Activated CD8-positive, alpha-beta memory T cell treated with anti-CD3 and anti-CD28 coated beads for 36 hours (primary cell): ENCODE measurements at regions not wholly inside any gene's neighbourhood (a gene's known extent, or its start where the extent isn't known, plus 50 kb on each side); places are given as distances from the start of the nearest gene placed in this dataset.

Experiments used
- CTCF ChIA-PET: fragments of 350-600 bp; sonication (Branson Sonifier 250); formaldehyde crosslinking; loops from one replicate; lab custom pipeline; 2021; ENCODE audit warnings: antibody characterized with exemption; lab: Charles Lee
- POLR2A ChIA-PET: fragments of 350-600 bp; sonication (Branson Sonifier 250); formaldehyde crosslinking; loops from one replicate; lab custom pipeline; 2021; ENCODE audit warnings: antibody characterized with exemption; lab: Charles Lee

DNA sequence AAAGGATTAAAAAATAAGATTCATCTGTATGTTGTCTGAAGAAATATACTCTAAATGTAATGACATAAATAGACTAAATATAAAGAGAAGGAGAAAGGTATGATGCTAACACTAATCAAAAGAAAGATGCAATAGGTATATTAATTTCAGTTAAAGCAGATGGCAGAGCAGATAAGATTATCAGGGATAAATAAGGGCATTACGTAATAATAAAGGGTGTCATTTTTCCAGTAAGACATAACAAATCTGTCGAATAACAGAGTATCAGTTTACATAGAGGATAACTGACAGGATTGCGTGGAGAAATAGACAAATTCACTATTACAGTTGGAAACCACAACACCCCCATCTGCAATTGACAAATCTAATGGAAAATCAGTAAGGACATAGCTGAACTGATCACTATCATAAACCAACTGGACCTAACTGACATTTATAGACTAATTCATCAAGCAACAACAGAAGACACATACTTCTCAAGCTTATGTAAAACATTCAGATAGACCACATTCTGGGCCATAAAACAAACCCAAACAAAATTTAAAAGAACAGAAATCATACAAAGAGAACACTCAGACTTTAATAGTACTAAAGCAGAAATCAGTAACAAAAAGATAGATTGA lies 384.1 kb upstream of the COBL start:
- ChIA-PET CTCF (no interaction called here), POLR2A (no interaction called here)

- ChIA-PET CTCF (no interaction called here), POLR2A (no interaction called here)
Measured at GRCh38 chr7:51693258-51693657, 376.6 kb upstream of the COBL start.

- ChIA-PET POLR2A (no interaction called here), CTCF (no interaction called here)
Measured at GRCh38 chr7:51689547-51689946, 372.9 kb upstream of the COBL start.

DNA sequence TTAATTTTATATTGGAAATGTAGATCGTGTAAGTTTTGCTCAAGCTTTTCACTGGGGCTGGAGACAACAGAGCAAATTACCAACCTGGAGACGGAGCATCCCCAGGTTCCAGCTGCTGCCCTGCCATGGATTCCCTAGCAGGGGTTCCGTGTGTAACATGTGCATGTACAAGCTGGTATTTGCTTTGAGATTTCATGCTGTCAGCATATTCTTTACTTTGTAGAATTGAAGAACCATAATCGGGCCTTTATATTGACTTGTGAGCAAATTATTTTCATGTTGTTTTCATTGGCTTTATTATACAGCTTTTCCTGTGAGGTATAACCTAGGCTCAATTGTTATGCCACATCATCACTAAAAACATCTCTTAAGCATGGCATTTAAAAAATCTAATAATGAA lies 369.2 kb upstream of the COBL start:
- ChIA-PET CTCF (no interaction called here), POLR2A (no interaction called here)

DNA sequence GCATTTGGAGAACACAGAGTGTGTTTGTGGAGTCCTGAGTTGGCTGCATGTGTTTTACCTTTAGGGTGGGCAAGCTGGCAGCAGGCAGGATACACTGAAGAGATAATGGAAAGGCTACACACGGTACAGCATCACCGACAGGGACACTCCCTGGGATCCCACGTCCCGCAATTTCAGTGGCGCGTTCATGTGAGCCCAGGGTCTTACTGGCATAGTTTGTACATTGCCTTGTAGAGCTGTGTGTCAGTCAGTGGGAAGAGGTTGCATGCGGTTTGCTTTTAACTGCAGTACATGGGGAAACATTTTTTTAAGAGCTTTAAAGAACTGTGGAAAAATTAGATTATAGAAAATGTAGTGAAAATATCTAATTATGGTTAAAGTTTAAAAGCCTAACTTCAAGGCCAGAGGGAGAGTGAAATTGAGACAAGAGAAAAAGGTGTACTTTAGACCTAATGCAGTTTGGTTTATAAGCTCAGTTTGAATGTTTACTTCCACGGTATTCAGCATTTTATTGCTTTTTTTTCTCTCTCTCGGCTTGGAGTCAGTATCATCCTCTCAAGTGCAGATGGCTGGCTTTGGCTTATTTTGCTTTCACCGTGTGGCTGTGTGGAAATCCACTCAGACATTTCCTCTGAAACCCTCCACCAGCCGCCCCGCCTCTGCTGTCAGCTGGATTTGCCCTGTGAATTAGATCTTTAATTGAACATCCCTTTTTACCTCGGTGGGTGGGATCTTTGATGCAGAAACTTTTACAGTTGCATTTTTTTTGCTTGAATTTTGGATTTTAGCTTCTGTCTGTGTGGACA lies 364.2 kb upstream of the COBL start:
- POLR2A ChIA-PET = no interaction called here
- CTCF ChIA-PET = no interaction called here

DNA sequence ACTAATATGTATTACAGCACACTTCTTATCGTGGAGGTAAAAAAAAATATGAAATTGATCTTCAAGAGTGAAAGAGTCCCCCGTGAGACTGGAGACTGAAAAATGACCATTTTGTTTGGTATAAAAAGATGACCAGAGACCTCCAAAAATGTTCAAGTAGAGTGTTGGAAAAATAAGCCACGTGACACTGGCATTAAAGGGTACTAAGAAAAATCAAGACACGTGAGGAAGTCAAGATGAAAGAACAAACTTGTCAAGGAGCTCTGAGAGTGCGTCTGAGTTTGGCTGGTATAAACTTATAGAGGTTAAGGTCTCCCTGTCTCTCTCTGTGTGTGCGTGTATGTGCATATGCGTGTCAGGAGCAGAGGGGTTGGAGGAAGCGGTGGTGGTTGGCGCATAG lies 362.7 kb upstream of the COBL start:
- ChIA-PET POLR2A (no interaction called here), CTCF (no interaction called here)

DNA sequence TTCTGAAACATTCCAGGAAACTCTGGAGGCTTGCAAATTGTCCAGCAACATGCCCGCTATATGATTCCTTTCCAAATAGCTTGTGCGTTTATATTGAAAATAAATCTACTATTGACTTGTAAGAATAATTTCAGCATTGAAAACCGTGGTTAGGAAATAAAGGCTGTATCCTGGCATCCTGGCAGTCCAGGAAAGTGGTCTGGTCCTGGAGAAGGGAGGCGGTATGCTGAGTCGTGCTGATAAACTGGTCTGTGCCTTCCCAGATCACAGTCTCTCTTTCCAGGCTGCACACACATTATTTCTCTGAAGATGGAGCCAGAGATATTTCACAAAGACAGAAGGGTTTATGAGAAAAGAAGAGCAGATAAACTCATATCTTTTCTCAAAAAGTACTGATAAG lies 350.1 kb upstream of the COBL start:
- CTCF ChIA-PET = no interaction called here
- POLR2A ChIA-PET = no interaction called here

DNA sequence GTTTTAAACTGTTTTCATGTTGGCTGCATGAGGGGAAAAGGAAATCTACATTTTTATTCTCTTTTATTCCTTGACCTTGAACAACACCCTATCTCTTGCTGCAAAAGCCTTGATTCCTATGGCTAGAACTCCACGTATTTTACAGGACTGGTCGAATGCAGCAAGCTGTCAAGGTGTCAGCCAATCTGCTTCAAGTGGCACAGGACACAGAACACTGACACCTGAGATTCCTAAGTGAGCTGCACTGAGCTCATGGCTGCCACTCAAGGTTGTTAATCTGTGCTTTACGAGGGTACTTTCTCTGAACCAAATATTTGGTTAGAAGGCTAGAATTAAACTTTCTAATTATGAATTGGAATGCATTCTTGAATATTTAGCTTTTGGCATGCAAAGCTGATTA lies 349.7 kb upstream of the COBL start:
- CTCF ChIA-PET = no interaction called here

GRCh38 chr7:51665045-51665780 lies 348.6 kb upstream of the COBL start:
- ChIA-PET POLR2A (no interaction called here), CTCF (no interaction called here)

More for the DNA sequence above, 349.7 kb upstream of the COBL start:
- POLR2A ChIA-PET = no interaction called here

DNA sequence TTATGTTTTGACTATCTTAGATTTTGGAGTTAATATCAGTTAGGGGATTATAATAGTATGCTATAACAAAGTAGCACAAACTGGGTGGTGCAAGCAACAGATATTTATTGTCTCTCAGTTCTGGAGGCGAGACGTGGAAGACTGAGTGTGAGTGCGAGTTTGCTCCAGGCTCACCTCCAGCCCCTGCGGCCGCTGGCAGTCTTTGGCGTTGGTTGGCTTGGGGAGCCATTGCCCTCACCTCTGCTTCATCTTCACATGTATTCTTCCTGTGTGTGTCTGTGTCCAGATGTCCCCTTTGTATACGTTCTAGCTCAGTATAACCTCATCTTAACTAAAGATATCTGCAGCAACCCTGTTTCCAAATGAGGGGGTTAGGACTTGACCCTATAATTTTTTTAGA lies 343.9 kb upstream of the COBL start:
- POLR2A ChIA-PET = no interaction called here
- CTCF ChIA-PET = no interaction called here

- CTCF ChIA-PET = no interaction called here
- POLR2A ChIA-PET = no interaction called here
Measured at GRCh38 chr7:51658684-51659083, 342.1 kb upstream of the COBL start.

DNA sequence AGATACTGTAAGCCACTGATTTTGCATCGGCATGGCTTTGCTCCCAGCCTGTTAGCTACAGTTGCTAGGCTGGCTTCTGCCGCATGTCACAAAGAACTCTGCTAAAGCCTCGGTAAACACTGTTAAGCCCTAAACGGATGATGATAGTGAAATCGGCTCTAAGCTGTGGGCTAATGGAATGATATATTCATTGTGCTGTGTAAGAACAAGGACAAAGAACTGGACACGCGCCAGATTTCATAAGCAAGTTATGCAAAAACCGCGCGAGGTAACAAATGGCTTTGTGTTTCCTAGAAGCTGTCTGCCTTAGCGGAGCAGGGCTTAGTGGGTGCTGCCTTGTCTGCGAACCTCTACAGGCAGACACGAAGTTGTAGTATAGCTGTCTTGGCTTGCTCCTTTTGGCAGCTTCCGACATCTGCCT lies 331.3 kb upstream of the COBL start:
- POLR2A ChIA-PET = no interaction called here

DNA sequence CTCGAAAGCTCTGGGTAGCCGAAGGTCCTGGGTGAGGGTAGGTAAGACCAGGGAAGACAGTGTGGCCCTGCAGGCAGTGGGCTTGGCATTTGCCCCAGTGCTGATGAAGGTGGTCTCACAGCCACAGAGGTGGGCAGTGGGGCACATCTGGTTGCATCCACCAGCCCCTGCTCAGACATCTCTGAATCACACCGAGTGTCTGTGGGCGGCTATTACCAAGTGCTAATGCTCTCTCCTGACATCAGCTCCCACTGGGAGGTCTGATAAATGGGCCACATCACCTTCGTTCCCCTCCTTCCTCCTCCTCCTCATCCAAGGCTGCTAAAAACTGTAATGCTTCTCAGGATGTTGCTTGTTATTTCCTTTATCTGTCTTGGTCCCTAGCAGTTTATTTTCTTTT lies 330.9 kb upstream of the COBL start:
- ChIA-PET CTCF (no interaction called here), POLR2A (no interaction called here)

More for the DNA sequence above, 331.3 kb upstream of the COBL start:
- CTCF ChIA-PET = no interaction called here

- ChIA-PET CTCF (no interaction called here), POLR2A (no interaction called here)
Measured at GRCh38 chr7:51645702-51646298, 329.2 kb upstream of the COBL start.

- ChIA-PET CTCF (no interaction called here), POLR2A (no interaction called here)
Measured at GRCh38 chr7:51645255-51645654, 328.6 kb upstream of the COBL start.

GRCh38 chr7:51644216-51644615 lies 327.6 kb upstream of the COBL start:
- POLR2A ChIA-PET = no interaction called here
- CTCF ChIA-PET = no interaction called here

- CTCF ChIA-PET = no interaction called here
Measured at GRCh38 chr7:51640841-51641240, 324.2 kb upstream of the COBL start.

DNA sequence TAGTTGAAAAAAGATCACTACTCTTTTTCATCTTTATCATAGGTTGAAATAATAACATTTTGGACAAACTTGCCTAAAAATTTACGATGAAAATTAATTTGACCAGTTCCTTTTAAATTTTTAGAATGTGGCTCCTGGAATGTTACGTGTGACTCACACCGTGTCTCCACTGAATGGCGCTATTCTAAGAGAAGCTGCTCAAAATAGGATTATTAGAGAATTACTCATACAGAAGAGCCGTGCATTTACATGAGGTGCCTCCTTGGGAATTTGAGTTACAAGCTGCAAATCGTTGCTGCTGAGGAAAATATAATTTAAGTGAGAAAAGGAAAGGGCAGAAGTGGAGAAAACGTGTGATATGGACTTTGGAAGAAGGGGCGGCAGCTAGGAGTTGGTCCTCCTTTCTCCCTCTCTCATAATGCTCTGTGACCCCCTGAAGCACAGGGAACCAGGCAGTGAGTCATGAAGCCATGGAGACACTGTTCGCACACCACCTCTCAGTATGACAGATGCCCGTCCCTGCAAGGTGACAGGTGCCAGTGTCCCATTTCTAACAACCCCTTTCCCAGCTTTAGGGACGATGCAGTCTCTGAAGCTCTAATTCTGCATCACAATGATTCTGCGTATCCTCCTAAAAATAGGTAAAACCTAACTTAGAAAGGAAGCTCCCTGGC lies 323.2 kb upstream of the COBL start:
- POLR2A ChIA-PET = no interaction called here
- CTCF ChIA-PET = no interaction called here

More at GRCh38 chr7:51640841-51641240, 324.2 kb upstream of the COBL start:
- POLR2A ChIA-PET = no interaction called here

DNA sequence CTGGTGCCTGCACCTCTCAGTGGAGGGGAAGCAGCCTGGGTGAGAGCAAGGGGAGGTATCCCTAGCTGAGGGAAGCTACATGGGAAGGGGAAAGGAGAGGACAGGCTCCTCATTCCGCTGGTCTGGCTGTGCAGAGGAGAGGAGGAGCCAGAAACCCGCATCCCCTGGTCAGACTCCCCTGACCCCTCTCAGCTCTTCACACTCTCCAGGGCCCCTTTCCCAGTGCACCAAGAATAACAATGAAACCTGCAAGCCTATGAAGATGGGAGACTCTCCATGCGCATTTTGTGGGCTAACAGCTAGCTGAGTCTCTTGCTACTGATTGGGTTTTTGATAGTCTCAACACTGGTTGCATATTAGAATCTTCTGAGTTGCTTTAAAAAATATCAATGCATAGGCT lies 319.9 kb upstream of the COBL start:
- ChIA-PET POLR2A (no interaction called here), CTCF (no interaction called here)

GRCh38 chr7:51635775-51636174 lies 319.2 kb upstream of the COBL start:
- ChIA-PET POLR2A (no interaction called here), CTCF (no interaction called here)
